Upper lobe of left lung (tissue), 4 donors: ENCODE measurements at regions not wholly inside any gene's neighbourhood (a gene's known extent, or its start where the extent isn't known, plus 50 kb on each side); places are given as distances from the start of the nearest gene placed in this dataset.

Experiments used
- POLR2AphosphoS5 ChIP-seq, 2 donors: sonication (generic); formaldehyde crosslinking; IDR thresholded peaks; one replicate each; pipeline ENCODE4 v1.5.1; 2017; ENCODE audit warnings: antibody characterized with exemption in 2 of 2
- TF ChIP-seq, protein P1 (sequence below), 6 experiments: fragments of 450-650 bp in 4 of 6; fragments of 200-600 bp in 2 of 6; sonication (generic) in 2 of 6; IDR thresholded peaks; one replicate each; pipeline ENCODE4 v1.5.1; 2016 to 2019; ENCODE audit warnings: antibody characterized with exemption in 6 of 6

DNA sequence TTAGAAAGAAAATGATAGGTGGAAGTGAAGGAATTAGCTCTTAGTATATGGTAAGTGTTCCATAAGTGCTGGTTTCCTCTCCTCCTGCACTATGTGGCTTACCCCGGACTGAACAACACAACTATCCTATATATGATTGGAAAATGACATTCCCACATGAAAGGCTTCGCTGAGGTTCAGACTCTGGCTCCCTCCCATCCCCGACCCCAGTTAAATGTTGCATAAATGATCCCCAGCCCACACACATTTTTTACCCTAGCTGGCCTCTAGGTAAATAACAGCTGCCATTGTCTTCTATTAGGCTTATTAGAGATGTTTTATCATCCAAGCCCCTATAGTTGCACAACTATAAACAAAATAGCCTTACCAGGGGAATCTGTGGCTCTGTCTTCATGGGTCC, 495.6 kb upstream of the CDH11 start:
- no peak for TF ChIP-seq POLR2AphosphoS5 (IDR thresholded peaks at IDR 0.05)
- TF ChIP-seq, protein P1, sequence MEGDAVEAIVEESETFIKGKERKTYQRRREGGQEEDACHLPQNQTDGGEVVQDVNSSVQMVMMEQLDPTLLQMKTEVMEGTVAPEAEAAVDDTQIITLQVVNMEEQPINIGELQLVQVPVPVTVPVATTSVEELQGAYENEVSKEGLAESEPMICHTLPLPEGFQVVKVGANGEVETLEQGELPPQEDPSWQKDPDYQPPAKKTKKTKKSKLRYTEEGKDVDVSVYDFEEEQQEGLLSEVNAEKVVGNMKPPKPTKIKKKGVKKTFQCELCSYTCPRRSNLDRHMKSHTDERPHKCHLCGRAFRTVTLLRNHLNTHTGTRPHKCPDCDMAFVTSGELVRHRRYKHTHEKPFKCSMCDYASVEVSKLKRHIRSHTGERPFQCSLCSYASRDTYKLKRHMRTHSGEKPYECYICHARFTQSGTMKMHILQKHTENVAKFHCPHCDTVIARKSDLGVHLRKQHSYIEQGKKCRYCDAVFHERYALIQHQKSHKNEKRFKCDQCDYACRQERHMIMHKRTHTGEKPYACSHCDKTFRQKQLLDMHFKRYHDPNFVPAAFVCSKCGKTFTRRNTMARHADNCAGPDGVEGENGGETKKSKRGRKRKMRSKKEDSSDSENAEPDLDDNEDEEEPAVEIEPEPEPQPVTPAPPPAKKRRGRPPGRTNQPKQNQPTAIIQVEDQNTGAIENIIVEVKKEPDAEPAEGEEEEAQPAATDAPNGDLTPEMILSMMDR (IDR thresholded peaks at IDR 0.05), result no peak
